HG03159 (cell line): ENCODE measurements at regions not wholly inside any gene's neighbourhood (a gene's known extent, or its start where the extent isn't known, plus 50 kb on each side); places are given as distances from the start of the nearest gene placed in this dataset.
"Not testable (repeated sequence)": the region's sequence is repeated elsewhere in the genome, so short reads cannot be mapped to it uniquely, and the experiment has no call there.

Source experiments
- ATAC-seq: cut with Tn5 transposase; IDR thresholded peaks from one replicate; pipeline ENCODE4 v1.9.1; 2021; ENCODE audit warnings: mild to moderate bottlenecking, moderate library complexity; ENCODE audit not compliant: unreplicated experiment

GRCh38 chr2:222760301-222760897 lies 88.9 kb downstream of the MOGAT1 start:
- ATAC-seq = no peak

GRCh38 chr2:222761888-222762287 lies 90.4 kb downstream of the MOGAT1 start:
- no peak for ATAC-seq

GRCh38 chr2:222762342-222762741 lies 90.9 kb downstream of the MOGAT1 start:
- ATAC-seq = no peak

GRCh38 chr2:222765883-222766282 lies 94.4 kb downstream of the MOGAT1 start:
- ATAC-seq = not testable (repeated sequence)

- ATAC-seq = not testable (repeated sequence)
These were observed 92.8 kb upstream of the ACSL3 start for GRCh38 chr2:222768019-222768418.

GRCh38 chr2:222769446-222769845 lies 91.4 kb upstream of the ACSL3 start:
- no peak for ATAC-seq

GRCh38 chr2:222769941-222770340 lies 90.9 kb upstream of the ACSL3 start:
- ATAC-seq = no peak

GRCh38 chr2:222771832-222772231 lies 89.0 kb upstream of the ACSL3 start:
- no peak for ATAC-seq

- no peak for ATAC-seq
These were observed 85.9 kb upstream of the ACSL3 start for GRCh38 chr2:222774941-222775340.

GRCh38 chr2:222776792-222777191 lies 84.0 kb upstream of the ACSL3 start:
- ATAC-seq = no peak

- ATAC-seq = no peak
These were observed 82.4 kb upstream of the ACSL3 start for GRCh38 chr2:222778400-222778799.

- no peak for ATAC-seq
These were observed 81.5 kb upstream of the ACSL3 start for GRCh38 chr2:222779145-222779832.

- no peak for ATAC-seq
These were observed 80.8 kb upstream of the ACSL3 start for GRCh38 chr2:222780051-222780450.

GRCh38 chr2:222782201-222782730 lies 78.6 kb upstream of the ACSL3 start:
- no peak for ATAC-seq

- no peak for ATAC-seq
These were observed 77.2 kb upstream of the ACSL3 start for GRCh38 chr2:222783592-222783991.

- ATAC-seq = no peak
These were observed 69.9 kb upstream of the ACSL3 start for GRCh38 chr2:222790932-222791331.

- ATAC-seq = no peak
These were observed 68.7 kb upstream of the ACSL3 start for GRCh38 chr2:222792001-222792611.

- ATAC-seq = no peak
These were observed 66.0 kb upstream of the ACSL3 start for GRCh38 chr2:222794585-222795449.

- no peak for ATAC-seq
These were observed 65.1 kb upstream of the ACSL3 start for GRCh38 chr2:222795450-222796357.
